Breast epithelium (tissue), 3 donors: ENCODE measurements at regions not wholly inside any gene's neighbourhood (a gene's known extent, or its start where the extent isn't known, plus 50 kb on each side); places are given as distances from the start of the nearest gene placed in this dataset.

ENCODE experiments used
- POLR2AphosphoS5 ChIP-seq, 3 donors: sonication (generic); formaldehyde crosslinking; IDR thresholded peaks; one replicate each; pipeline ENCODE4 v1.6.1; 2017; ENCODE audit warnings: antibody characterized with exemption in 3 of 3
- TF ChIP-seq, protein P1 (sequence below), 3 donors: fragments of 450-650 bp; IDR thresholded peaks; one replicate each; pipeline ENCODE4 v1.5.1; 2016 to 2017; ENCODE audit warnings: antibody characterized with exemption in 3 of 3, mild to moderate bottlenecking in 3 of 3, moderate library complexity in 3 of 3

DNA sequence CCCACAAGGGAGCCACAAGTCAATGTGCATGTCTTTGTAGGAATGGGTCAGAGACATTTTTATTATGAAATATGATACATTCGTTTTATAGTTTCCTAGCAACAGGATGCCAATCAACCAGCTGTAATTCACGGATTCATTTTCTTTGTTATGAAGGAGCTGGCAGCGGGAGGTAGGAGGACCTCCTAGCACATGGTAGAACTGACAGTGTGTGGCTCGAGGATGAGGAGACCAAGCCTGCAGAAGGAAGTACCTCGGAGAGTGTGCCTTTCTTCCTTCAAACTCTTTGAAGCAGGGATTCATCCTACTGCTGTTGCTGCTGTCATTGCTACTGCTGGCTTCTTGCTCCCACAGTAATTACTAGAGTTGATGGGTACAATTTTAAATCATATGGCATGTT is 504.8 kb upstream of the KLHL29 start:
- TF ChIP-seq, protein P1, sequence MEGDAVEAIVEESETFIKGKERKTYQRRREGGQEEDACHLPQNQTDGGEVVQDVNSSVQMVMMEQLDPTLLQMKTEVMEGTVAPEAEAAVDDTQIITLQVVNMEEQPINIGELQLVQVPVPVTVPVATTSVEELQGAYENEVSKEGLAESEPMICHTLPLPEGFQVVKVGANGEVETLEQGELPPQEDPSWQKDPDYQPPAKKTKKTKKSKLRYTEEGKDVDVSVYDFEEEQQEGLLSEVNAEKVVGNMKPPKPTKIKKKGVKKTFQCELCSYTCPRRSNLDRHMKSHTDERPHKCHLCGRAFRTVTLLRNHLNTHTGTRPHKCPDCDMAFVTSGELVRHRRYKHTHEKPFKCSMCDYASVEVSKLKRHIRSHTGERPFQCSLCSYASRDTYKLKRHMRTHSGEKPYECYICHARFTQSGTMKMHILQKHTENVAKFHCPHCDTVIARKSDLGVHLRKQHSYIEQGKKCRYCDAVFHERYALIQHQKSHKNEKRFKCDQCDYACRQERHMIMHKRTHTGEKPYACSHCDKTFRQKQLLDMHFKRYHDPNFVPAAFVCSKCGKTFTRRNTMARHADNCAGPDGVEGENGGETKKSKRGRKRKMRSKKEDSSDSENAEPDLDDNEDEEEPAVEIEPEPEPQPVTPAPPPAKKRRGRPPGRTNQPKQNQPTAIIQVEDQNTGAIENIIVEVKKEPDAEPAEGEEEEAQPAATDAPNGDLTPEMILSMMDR (IDR thresholded peaks at IDR 0.05): no peak
- no peak for TF ChIP-seq POLR2AphosphoS5 (IDR thresholded peaks at IDR 0.05)
